Activated CD4-positive, CD25-positive, alpha-beta regulatory T cell treated with anti-CD3 and anti-CD28 coated beads, Interleukin-2, amount 50 U/mL, for 72 hours (primary cell): ENCODE measurements at regions not wholly inside any gene's neighbourhood (a gene's known extent, or its start where the extent isn't known, plus 50 kb on each side); places are given as distances from the start of the nearest gene placed in this dataset.
"Not testable (repeated sequence)": the region's sequence is repeated elsewhere in the genome, so short reads cannot be mapped to it uniquely, and the experiment has no call there.

Source experiments
- DNase-seq: peaks from one replicate; pipeline ENCODE4 v3.0.0; 2021

- DNase-seq = no peak
Observed at GRCh38 chr16:60087530-60087929, 1353.4 kb upstream of the GOT2 start.

- DNase-seq = not testable (repeated sequence)
Observed at GRCh38 chr16:60078819-60079218, 1344.7 kb upstream of the GOT2 start.

GRCh38 chr16:60077861-60078260 lies 1343.7 kb upstream of the GOT2 start:
- no peak for DNase-seq

GRCh38 chr16:60074378-60074777 lies 1340.3 kb upstream of the GOT2 start:
- DNase-seq = no peak

- DNase-seq = no peak
Observed at GRCh38 chr16:60073376-60073775, 1339.3 kb upstream of the GOT2 start.

GRCh38 chr16:60064026-60064425 lies 1329.9 kb upstream of the GOT2 start:
- no peak for DNase-seq

- DNase-seq = no peak
Observed at GRCh38 chr16:60061396-60061795, 1327.3 kb upstream of the GOT2 start.

GRCh38 chr16:60060731-60061130 lies 1326.6 kb upstream of the GOT2 start:
- no peak for DNase-seq

GRCh38 chr16:60059141-60059540 lies 1325.0 kb upstream of the GOT2 start:
- DNase-seq = no peak

GRCh38 chr16:60041671-60042070 lies 1307.6 kb upstream of the GOT2 start:
- no peak for DNase-seq

- DNase-seq = no peak
Observed at GRCh38 chr16:60031740-60032139, 1297.6 kb upstream of the GOT2 start.

GRCh38 chr16:60027351-60027750 lies 1293.2 kb upstream of the GOT2 start:
- no peak for DNase-seq

GRCh38 chr16:60013076-60013475 lies 1279.0 kb upstream of the GOT2 start:
- DNase-seq = no peak

- DNase-seq = no peak
Observed at GRCh38 chr16:60001523-60001922, 1267.4 kb upstream of the GOT2 start.

- DNase-seq = no peak
Observed at GRCh38 chr16:59997706-59998105, 1263.6 kb upstream of the GOT2 start.

GRCh38 chr16:59993101-59993500 lies 1259.0 kb upstream of the GOT2 start:
- DNase-seq = no peak

GRCh38 chr16:59991171-59991570 lies 1257.1 kb upstream of the GOT2 start:
- no peak for DNase-seq

- DNase-seq = no peak
Observed at GRCh38 chr16:59988591-59988990, 1254.5 kb upstream of the GOT2 start.

- no peak for DNase-seq
Observed at GRCh38 chr16:59975953-59976352, 1241.8 kb upstream of the GOT2 start.

GRCh38 chr16:59973966-59974365 lies 1239.8 kb upstream of the GOT2 start:
- no peak for DNase-seq

- DNase-seq = no peak
Observed at GRCh38 chr16:59971264-59971663, 1237.1 kb upstream of the GOT2 start.

GRCh38 chr16:59964232-59964924 lies 1230.3 kb upstream of the GOT2 start:
- no peak for DNase-seq

- no peak for DNase-seq
Observed at GRCh38 chr16:59959311-59959710, 1225.2 kb upstream of the GOT2 start.

- no peak for DNase-seq
Observed at GRCh38 chr16:59950431-59950830, 1216.3 kb upstream of the GOT2 start.

- not testable (repeated sequence) for DNase-seq
Observed at GRCh38 chr16:59944041-59944440, 1209.9 kb upstream of the GOT2 start.
